ENCODE measurements at regions not wholly inside any gene's neighbourhood (a gene's known extent, or its start where the extent isn't known, plus 50 kb on each side); places are given as distances from the start of the nearest gene placed in this dataset.

- TF ChIP-seq FOXP4 (CRISPR knock-in tag; IDR thresholded peaks at IDR 0.05) (no peak), CDX4 (CRISPR knock-in tag; IDR thresholded peaks at IDR 0.05; ENCODE audit: borderline replicate concordance) (no peak), ZNF121 (CRISPR knock-in tag; IDR thresholded peaks at IDR 0.05) (no peak), CREM (CRISPR knock-in tag; IDR thresholded peaks at IDR 0.05) (no peak), ARID4B (CRISPR knock-in tag; IDR thresholded peaks at IDR 0.05; ENCODE audit: borderline replicate concordance) (no peak), ZNF512 (CRISPR knock-in tag; IDR thresholded peaks at IDR 0.05; ENCODE audit: borderline replicate concordance) (no peak)
Observed at GRCh38 chr5:118185018-118185417, 803.3 kb downstream of the DTWD2 start (continued).

GRCh38 chr5:118176146-118176545 is 812.2 kb downstream of the DTWD2 start:
- ATAC-seq (no peak), DNase-seq (ENCODE audit: low spot score) (no peak)
- no peaks in the 10 kb centered on the region for H3K27me3 Mint-ChIP-seq (ENCODE audit: low read depth)
- H3K9me3 Mint-ChIP-seq, result peaks cover 7% of the 10 kb centered on the region; the same call in 1 of the 2 replicates
- CTCF ChIA-PET, result no interaction called here
- POLR2A ChIA-PET, result interaction anchor here (0.7 kb wide), 1 partner anchor 436 kb away, joined by 4 read pairs; no protein-coding TSS in a partner anchor
- no peaks in the 10 kb centered on the region for H3K36me3 Mint-ChIP-seq
- TF ChIP-seq NR3C1 (CRISPR knock-in tag; conservative IDR thresholded peaks at IDR 0.05; ENCODE audit: low read depth) (no peak), FOXP4 (CRISPR knock-in tag; IDR thresholded peaks at IDR 0.05) (no peak), ELF4 (CRISPR knock-in tag; IDR thresholded peaks at IDR 0.05; ENCODE audit: low read depth) (no peak), ZNF416 (CRISPR knock-in tag; IDR thresholded peaks at IDR 0.05) (no peak), PRDM15 (CRISPR knock-in tag; IDR thresholded peaks at IDR 0.05) (no peak), AR (CRISPR knock-in tag; IDR thresholded peaks at IDR 0.05) (no peak), ATF6 (CRISPR knock-in tag; IDR thresholded peaks at IDR 0.05) (no peak), MYBL2 (CRISPR knock-in tag; IDR thresholded peaks at IDR 0.05) (no peak)
- H3K27ac Mint-ChIP-seq, result no peak overlapping the region
- H3K4me3 Mint-ChIP-seq, result no peak overlapping the region
- H3K4me1 Mint-ChIP-seq, result peaks cover 8% of the 10 kb centered on the region; the same call in 1 of the 2 replicates
